Activated CD4-positive, alpha-beta memory T cell treated with anti-CD3 and anti-CD28 coated beads, Interleukin-2, amount 10 ng/mL, durations not matched to agents 7 days and 5 days (primary cell): ENCODE measurements at regions not wholly inside any gene's neighbourhood (a gene's known extent, or its start where the extent isn't known, plus 50 kb on each side); places are given as distances from the start of the nearest gene placed in this dataset.

Experiments used
- CTCF ChIA-PET: fragments of 350-600 bp; sonication (Branson Sonifier 250); formaldehyde crosslinking; loops from one replicate; lab custom pipeline; 2021; ENCODE audit warnings: antibody characterized with exemption, inconsistent platforms; lab: Charles Lee
- POLR2A ChIA-PET: fragments of 350-600 bp; sonication (Branson Sonifier 250); formaldehyde crosslinking; loops from one replicate; lab custom pipeline; 2021; ENCODE audit warnings: antibody characterized with exemption; lab: Charles Lee
- DNase-seq: peaks from one replicate; pipeline ENCODE4 v3.0.0-alpha.2; 2020
- H3K27ac Mint-ChIP-seq: one replicate; pipeline ENCODE4 v1.8.0; 2021; ENCODE audit warnings: mild to moderate bottlenecking, mixed read lengths
- H3K27me3 Mint-ChIP-seq: one replicate; pipeline ENCODE4 v1.8.0; 2021; ENCODE audit warnings: mixed read lengths
- H3K36me3 Mint-ChIP-seq: one replicate; pipeline ENCODE4 v1.8.0; 2021; ENCODE audit warnings: low read depth, mixed read lengths
- H3K4me1 Mint-ChIP-seq: one replicate; pipeline ENCODE4 v1.8.0; 2021; ENCODE audit warnings: mixed read lengths
- H3K4me3 Mint-ChIP-seq: one replicate; pipeline ENCODE4 v1.8.0; 2021; ENCODE audit warnings: mild to moderate bottlenecking, mixed read lengths
- H3K9me3 Mint-ChIP-seq: one replicate; pipeline ENCODE4 v1.8.0; 2021; ENCODE audit warnings: mixed read lengths

DNA sequence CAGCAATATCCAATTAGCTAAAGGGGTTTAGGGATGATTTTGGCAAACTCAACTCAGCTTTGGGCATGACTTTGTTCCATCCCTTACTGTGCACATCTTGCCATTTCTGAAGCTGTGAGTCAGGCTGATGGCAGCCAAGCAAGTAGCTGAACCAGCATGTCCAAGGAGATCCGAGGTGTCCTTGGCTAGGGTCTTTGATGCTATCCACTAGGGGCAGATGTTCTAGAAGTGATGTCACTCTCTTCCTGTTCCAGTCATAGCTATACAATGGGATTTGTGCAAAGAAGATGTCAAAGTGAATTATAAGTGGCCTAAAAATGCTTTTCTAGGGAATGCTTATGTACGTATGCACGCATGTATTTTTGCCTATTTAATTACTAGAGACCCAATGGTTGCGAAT lies 160.8 kb upstream of the PAPPA start:
- H3K4me1 Mint-ChIP-seq, result no peaks in the 10 kb centered on the region
- DNase-seq, result no peak
- peaks cover 3% of the 10 kb centered on the region for H3K9me3 Mint-ChIP-seq
- POLR2A ChIA-PET, result no interaction called here
- H3K27ac Mint-ChIP-seq, result no peak overlapping the region
- CTCF ChIA-PET, result no interaction called here
- no peaks in the 10 kb centered on the region for H3K27me3 Mint-ChIP-seq
- no peaks in the 10 kb centered on the region for H3K36me3 Mint-ChIP-seq
- H3K4me3 Mint-ChIP-seq, result no peak overlapping the region

- Mint-ChIP-seq H3K4me1 (no peaks in the 10 kb centered on the region), H3K27ac (no peak overlapping the region), H3K9me3 (no peaks in the 10 kb centered on the region), H3K36me3 (no peaks in the 10 kb centered on the region), H3K4me3 (no peak overlapping the region), H3K27me3 (no peaks in the 10 kb centered on the region)
- ChIA-PET CTCF (no interaction called here), POLR2A (no interaction called here)
- no peak for DNase-seq
These were observed 155.7 kb upstream of the PAPPA start for GRCh38 chr9:115997923-115998322.

GRCh38 chr9:115998666-115999065 lies 154.9 kb upstream of the PAPPA start:
- Mint-ChIP-seq H3K4me3 (no peak overlapping the region), H3K4me1 (no peaks in the 10 kb centered on the region), H3K27ac (no peak overlapping the region), H3K36me3 (no peaks in the 10 kb centered on the region), H3K27me3 (no peaks in the 10 kb centered on the region), H3K9me3 (no peaks in the 10 kb centered on the region)
- POLR2A ChIA-PET, result no interaction called here
- CTCF ChIA-PET, result no interaction called here
- no peak for DNase-seq

GRCh38 chr9:115999498-115999897 lies 154.1 kb upstream of the PAPPA start:
- CTCF ChIA-PET, result no interaction called here
- Mint-ChIP-seq H3K27ac (no peak overlapping the region), H3K9me3 (no peaks in the 10 kb centered on the region), H3K36me3 (no peaks in the 10 kb centered on the region), H3K4me1 (no peaks in the 10 kb centered on the region), H3K4me3 (no peak overlapping the region), H3K27me3 (no peaks in the 10 kb centered on the region)
- DNase-seq, result no peak
- POLR2A ChIA-PET, result no interaction called here

- Mint-ChIP-seq H3K9me3 (no peaks in the 10 kb centered on the region), H3K4me1 (no peaks in the 10 kb centered on the region), H3K27ac (no peak overlapping the region), H3K27me3 (no peaks in the 10 kb centered on the region), H3K36me3 (no peaks in the 10 kb centered on the region), H3K4me3 (no peak overlapping the region)
- POLR2A ChIA-PET, result no interaction called here
- no peak for DNase-seq
- CTCF ChIA-PET, result no interaction called here
These were observed 152.8 kb upstream of the PAPPA start for GRCh38 chr9:116000748-116001329.

DNA sequence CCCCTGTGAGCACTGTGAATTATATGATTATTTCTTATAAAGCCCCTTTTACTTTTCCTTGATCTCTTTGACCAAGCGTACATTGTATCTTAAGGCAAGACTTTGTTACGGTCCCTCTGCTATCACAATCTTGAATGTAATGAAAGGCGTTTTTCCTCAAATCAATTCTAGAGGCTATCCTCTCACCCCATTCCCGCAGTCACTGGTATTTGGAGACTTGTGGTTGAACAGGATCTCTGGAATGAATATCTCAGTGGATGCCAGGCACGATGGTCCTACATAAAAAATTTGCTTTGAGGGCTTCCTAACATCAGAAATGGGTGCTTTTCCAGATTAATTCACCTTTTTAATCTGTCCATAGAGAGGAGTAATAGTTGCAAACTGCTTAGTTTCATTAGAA lies 151.4 kb upstream of the PAPPA start:
- Mint-ChIP-seq H3K27ac (no peak overlapping the region), H3K27me3 (no peaks in the 10 kb centered on the region), H3K4me3 (no peak overlapping the region), H3K9me3 (no peaks in the 10 kb centered on the region), H3K4me1 (no peaks in the 10 kb centered on the region), H3K36me3 (no peaks in the 10 kb centered on the region)
- ChIA-PET CTCF (interaction anchor here (0.7 kb wide), 1 partner anchor 414 kb away, joined by 3 read pairs; no protein-coding TSS in a partner anchor), POLR2A (no interaction called here)
- DNase-seq, result no peak

DNA sequence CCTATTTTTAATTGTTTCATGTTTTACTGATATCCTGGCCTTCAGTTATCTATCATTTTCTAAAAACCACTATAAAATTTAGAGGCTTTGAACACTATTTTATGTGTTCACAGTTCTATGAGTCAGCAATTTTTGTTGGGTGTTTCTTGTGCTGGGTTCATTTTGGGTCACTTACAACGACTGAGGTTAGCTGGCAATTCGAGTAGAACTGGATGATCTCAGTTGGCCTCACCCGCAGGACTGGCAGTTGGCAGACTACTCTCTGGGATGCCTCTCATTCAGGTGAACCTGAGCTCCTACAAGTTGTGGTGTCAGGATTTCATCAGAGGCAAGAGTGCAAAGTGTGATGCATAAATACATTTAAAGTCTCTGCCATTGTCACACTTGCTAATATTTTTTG lies 151.0 kb upstream of the PAPPA start:
- ChIA-PET POLR2A (no interaction called here), CTCF (no interaction called here)
- DNase-seq, result no peak
- Mint-ChIP-seq H3K4me3 (no peak overlapping the region), H3K27me3 (no peaks in the 10 kb centered on the region), H3K27ac (no peak overlapping the region), H3K9me3 (no peaks in the 10 kb centered on the region), H3K4me1 (no peaks in the 10 kb centered on the region), H3K36me3 (no peaks in the 10 kb centered on the region)

GRCh38 chr9:116003397-116003796 lies 150.2 kb upstream of the PAPPA start:
- Mint-ChIP-seq H3K27me3 (no peaks in the 10 kb centered on the region), H3K27ac (no peak overlapping the region), H3K9me3 (no peaks in the 10 kb centered on the region), H3K4me1 (no peaks in the 10 kb centered on the region), H3K36me3 (no peaks in the 10 kb centered on the region), H3K4me3 (no peak overlapping the region)
- ChIA-PET POLR2A (no interaction called here), CTCF (no interaction called here)
- DNase-seq, result no peak

GRCh38 chr9:116005205-116005604 lies 148.4 kb upstream of the PAPPA start:
- no peak for DNase-seq
- POLR2A ChIA-PET, result no interaction called here

GRCh38 chr9:116007824-116008223 lies 145.8 kb upstream of the PAPPA start:
- DNase-seq, result no peak
- CTCF ChIA-PET, result no interaction called here

More at GRCh38 chr9:116005205-116005604, 148.4 kb upstream of the PAPPA start:
- no peak overlapping the region for H3K4me3 Mint-ChIP-seq
- H3K27me3 Mint-ChIP-seq, result no peaks in the 10 kb centered on the region
- no peak overlapping the region for H3K27ac Mint-ChIP-seq
- H3K9me3 Mint-ChIP-seq, result peaks cover 2% of the 10 kb centered on the region
- H3K36me3 Mint-ChIP-seq, result no peaks in the 10 kb centered on the region
- CTCF ChIA-PET, result no interaction called here
- H3K4me1 Mint-ChIP-seq, result no peaks in the 10 kb centered on the region

GRCh38 chr9:116008278-116008677 lies 145.3 kb upstream of the PAPPA start:
- DNase-seq, result no peak
- H3K9me3 Mint-ChIP-seq, result peaks cover 9% of the 10 kb centered on the region
- ChIA-PET POLR2A (no interaction called here), CTCF (no interaction called here)
- no peaks in the 10 kb centered on the region for H3K4me1 Mint-ChIP-seq
- no peaks in the 10 kb centered on the region for H3K36me3 Mint-ChIP-seq
- no peaks in the 10 kb centered on the region for H3K27me3 Mint-ChIP-seq
- H3K4me3 Mint-ChIP-seq, result no peak overlapping the region
- no peak overlapping the region for H3K27ac Mint-ChIP-seq

More at GRCh38 chr9:116007824-116008223, 145.8 kb upstream of the PAPPA start:
- Mint-ChIP-seq H3K27ac (no peak overlapping the region), H3K4me1 (no peaks in the 10 kb centered on the region), H3K4me3 (no peak overlapping the region), H3K9me3 (peaks cover 9% of the 10 kb centered on the region), H3K36me3 (no peaks in the 10 kb centered on the region), H3K27me3 (no peaks in the 10 kb centered on the region)
- POLR2A ChIA-PET, result no interaction called here

DNA sequence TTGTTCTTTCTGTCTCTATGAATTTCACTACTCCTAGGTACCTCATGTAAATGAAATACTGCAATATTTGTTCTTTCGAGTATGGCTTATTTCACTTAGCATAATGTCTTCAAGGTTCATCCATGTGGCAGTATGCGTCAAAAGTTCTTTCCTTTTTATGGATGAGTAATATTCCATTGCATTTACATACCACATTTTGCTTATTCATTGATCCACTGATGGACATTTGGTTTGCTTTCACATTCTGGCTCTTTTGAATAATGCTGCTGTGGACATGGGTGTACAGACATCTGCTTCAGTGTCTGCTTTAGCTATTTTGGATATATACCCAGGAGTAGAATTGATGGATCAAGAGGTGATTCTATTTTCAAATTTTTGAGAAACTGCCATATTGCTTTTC lies 144.2 kb upstream of the PAPPA start:
- H3K27ac Mint-ChIP-seq, result no peak overlapping the region
- POLR2A ChIA-PET, result no interaction called here

GRCh38 chr9:116015855-116016254 lies 137.7 kb upstream of the PAPPA start:
- Mint-ChIP-seq H3K4me3 (no peak overlapping the region), H3K27ac (no peak overlapping the region), H3K9me3 (peaks cover 7% of the 10 kb centered on the region), H3K36me3 (no peaks in the 10 kb centered on the region), H3K4me1 (no peaks in the 10 kb centered on the region), H3K27me3 (no peaks in the 10 kb centered on the region)
- DNase-seq, result no peak
- POLR2A ChIA-PET, result no interaction called here
- CTCF ChIA-PET, result no interaction called here

More for the DNA sequence above, 144.2 kb upstream of the PAPPA start:
- Mint-ChIP-seq H3K27me3 (no peaks in the 10 kb centered on the region), H3K4me3 (no peak overlapping the region), H3K4me1 (no peaks in the 10 kb centered on the region), H3K9me3 (peaks cover 9% of the 10 kb centered on the region), H3K36me3 (no peaks in the 10 kb centered on the region)
- DNase-seq, result no peak
- CTCF ChIA-PET, result no interaction called here

DNA sequence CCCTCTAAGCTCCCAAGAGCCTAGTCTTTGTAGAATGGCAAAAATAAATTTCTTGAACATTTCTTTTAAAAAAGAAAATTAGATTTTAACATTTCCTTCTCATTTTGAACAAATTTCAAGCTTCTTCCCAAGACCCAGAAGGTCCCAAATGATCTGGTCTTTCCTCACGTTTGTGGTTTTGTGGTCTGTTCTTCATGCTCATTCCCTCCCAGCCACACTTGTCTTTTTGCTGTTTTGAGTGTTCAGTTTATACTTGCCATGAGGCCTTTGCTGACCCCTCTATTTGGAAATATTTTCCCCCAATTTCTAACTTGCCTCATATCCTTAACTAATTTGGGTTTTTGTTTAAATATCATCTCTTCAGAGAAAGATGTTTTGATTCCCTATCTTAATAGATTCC lies 133.4 kb upstream of the PAPPA start:
- DNase-seq, result no peak
- Mint-ChIP-seq H3K4me1 (no peaks in the 10 kb centered on the region), H3K4me3 (no peak overlapping the region), H3K27ac (no peak overlapping the region), H3K27me3 (no peaks in the 10 kb centered on the region), H3K36me3 (no peaks in the 10 kb centered on the region), H3K9me3 (peaks cover 5% of the 10 kb centered on the region)
- POLR2A ChIA-PET, result no interaction called here
- CTCF ChIA-PET, result no interaction called here
